Common myeloid progenitor, CD34-positive (primary cell): ENCODE measurements at regions not wholly inside any gene's neighbourhood (a gene's known extent, or its start where the extent isn't known, plus 50 kb on each side); places are given as distances from the start of the nearest gene placed in this dataset.
A peak's percentile ranks its signal among the peaks of the same experiment; 100 is the strongest.

ENCODE experiments used
- CTCF ChIA-PET: fragments of 350-600 bp; sonication (Branson Sonifier 250); formaldehyde crosslinking; loops from one replicate; lab custom pipeline; 2021; ENCODE audit warnings: antibody characterized with exemption; lab: Charles Lee
- POLR2A ChIA-PET: fragments of 350-600 bp; sonication (Branson Sonifier 250); formaldehyde crosslinking; loops from one replicate; lab custom pipeline; 2021; ENCODE audit warnings: antibody characterized with exemption; lab: Charles Lee
- DNase-seq, 3 donors: peaks; one replicate each; pipeline versions ENCODE4 v3.0.0 to v3.0.0-alpha.2; 2013
- H3K27ac ChIP-seq, 2 experiments: 1 replicate in 1 of 2; 2 replicates in 1 of 2; pipeline ENCODE4 v1.7.0; 2013; ENCODE audit warnings: inconsistent platforms in 2 of 2, low read length in 2 of 2, mild to moderate bottlenecking in 2 of 2, low read depth in 1 of 2, moderate library complexity in 1 of 2; ENCODE audit not compliant: severe bottlenecking in 2 of 2, insufficient read depth in 1 of 2, poor library complexity in 1 of 2
- H3K27me3 ChIP-seq, 5 experiments: replicated peaks in 2 of 5; 1 replicate in 3 of 5; 2 replicates in 2 of 5; pipeline versions ENCODE4 v1.6.1 to v1.7.0; 2013; ENCODE audit warnings: low read length in 4 of 5, mild to moderate bottlenecking in 2 of 5, moderate library complexity in 2 of 5, inconsistent platforms in 1 of 5; ENCODE audit not compliant: insufficient read depth in 5 of 5, control insufficient read depth in 4 of 5
- H3K36me3 ChIP-seq, 4 experiments: 1 replicate in 2 of 4; 2 replicates in 2 of 4; pipeline versions ENCODE4 v1.6.1 to v1.7.0; 2013; ENCODE audit warnings: low read length in 3 of 4, control low read depth in 1 of 4, mild to moderate bottlenecking in 1 of 4; ENCODE audit not compliant: control insufficient read depth in 4 of 4, insufficient read depth in 4 of 4
- H3K4me1 ChIP-seq, 4 experiments: 1 replicate in 3 of 4; 2 replicates in 1 of 4; pipeline versions ENCODE4 v1.6.1 to v1.7.1; 2013; ENCODE audit warnings: low read length in 3 of 4, mild to moderate bottlenecking in 3 of 4, control low read depth in 1 of 4, inconsistent platforms in 1 of 4, moderate library complexity in 1 of 4; ENCODE audit not compliant: control insufficient read depth in 4 of 4, insufficient read depth in 4 of 4; ENCODE audit errors: control extremely low read depth in 1 of 4
- H3K4me3 ChIP-seq, 7 experiments: 1 replicate in 4 of 7; 2 replicates in 3 of 7; pipeline versions ENCODE4 v1.5.1 to v1.7.0; 2013; ENCODE audit warnings: mild to moderate bottlenecking in 7 of 7, low read length in 6 of 7, moderate library complexity in 6 of 7, inconsistent platforms in 2 of 7, low read depth in 2 of 7, control low read depth in 1 of 7; ENCODE audit not compliant: insufficient read depth in 4 of 7, control insufficient read depth in 1 of 7; ENCODE audit errors: extremely low read depth in 1 of 7
- H3K9me3 ChIP-seq, 5 experiments: 1 replicate in 4 of 5; 2 replicates in 1 of 5; pipeline versions ENCODE4 v1.6.1 to v1.7.1; 2013; ENCODE audit warnings: low read length in 4 of 5, mild to moderate bottlenecking in 2 of 5, inconsistent platforms in 1 of 5, low read depth in 1 of 5, moderate library complexity in 1 of 5; ENCODE audit not compliant: control insufficient read depth in 4 of 5, insufficient read depth in 2 of 5; ENCODE audit errors: control extremely low read depth in 1 of 5
- WGBS: methylation state at CpG from one replicate; pipeline ENCODE4 v1.1.5; 2013; ENCODE audit not compliant: insufficient coverage; 5-methylcytosine and 5-hydroxymethylcytosine counted together

DNA sequence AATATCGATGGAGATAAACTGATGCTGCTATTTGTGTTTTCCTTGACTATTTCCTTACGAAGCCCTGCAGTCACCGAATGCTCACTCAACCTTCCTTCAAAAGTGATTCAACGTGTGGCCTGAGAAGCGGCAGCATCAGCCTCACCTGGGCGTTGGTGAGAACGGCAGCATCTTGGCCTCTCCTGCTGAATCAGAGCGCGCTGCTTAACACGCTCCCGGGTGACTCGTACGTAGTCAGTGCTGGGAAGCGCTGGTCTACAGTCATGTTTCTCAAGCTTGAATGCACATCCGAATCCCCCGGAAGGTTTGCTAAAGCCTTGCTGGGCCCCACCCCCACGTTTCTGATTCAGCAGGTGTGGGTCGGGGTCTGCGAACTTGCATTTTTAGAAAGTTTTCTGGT lies 214.1 kb upstream of the RREB1 start:
- no peak overlapping the region for H3K27ac ChIP-seq
- H3K9me3 ChIP-seq, result no peaks in the 10 kb centered on the region
- ChIA-PET CTCF (interaction anchor here (1.2 kb wide), 2 partner anchors 21 to 44 kb away, joined by 3 read pairs; no protein-coding TSS in a partner anchor), POLR2A (interaction anchor here (0.6 kb wide), 1 partner anchor 71 kb away, joined by 3 read pairs; no protein-coding TSS in a partner anchor)
- peaks cover 7 to 46% (median 17%) of the 10 kb centered on the region in 4 experiments for H3K4me1 ChIP-seq
- DNase-seq, result no peak
- no peaks in the 10 kb centered on the region for H3K36me3 ChIP-seq
- H3K4me3 ChIP-seq, result no peak overlapping the region
- 84% methylated on average over 16 of the region's 19 CpGs for WGBS
- H3K27me3 ChIP-seq, result no peaks in the 10 kb centered on the region

DNA sequence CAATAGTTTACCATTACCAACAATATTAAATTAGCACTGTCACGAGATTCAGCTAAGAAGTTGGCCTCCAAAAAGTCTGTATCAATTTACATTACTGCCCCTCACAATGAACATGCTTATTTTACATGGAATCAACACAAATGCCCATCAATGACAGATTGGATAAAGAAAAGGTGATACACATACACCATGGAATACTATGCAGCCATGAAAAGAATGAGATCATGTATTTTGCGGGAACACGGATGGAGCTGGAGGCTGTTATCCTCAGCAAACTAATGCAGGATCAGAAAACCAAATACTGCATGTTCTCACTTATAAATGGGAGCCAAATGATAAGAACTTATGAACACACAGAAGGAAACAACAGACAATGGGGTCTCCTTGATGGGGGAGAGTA lies 211.8 kb upstream of the RREB1 start:
- ChIA-PET POLR2A (no interaction called here), CTCF (no interaction called here)
- WGBS, result 100% methylated on average over 2 of the region's 3 CpGs
- Histone ChIP-seq H3K27me3 (no peaks in the 10 kb centered on the region), H3K4me3 (no peak overlapping the region), H3K9me3 (no peaks in the 10 kb centered on the region), H3K36me3 (no peaks in the 10 kb centered on the region), H3K27ac (no peak overlapping the region), H3K4me1 (peaks cover 12 to 42% (median 20%) of the 10 kb centered on the region in 4 experiments)
- no peak for DNase-seq

DNA sequence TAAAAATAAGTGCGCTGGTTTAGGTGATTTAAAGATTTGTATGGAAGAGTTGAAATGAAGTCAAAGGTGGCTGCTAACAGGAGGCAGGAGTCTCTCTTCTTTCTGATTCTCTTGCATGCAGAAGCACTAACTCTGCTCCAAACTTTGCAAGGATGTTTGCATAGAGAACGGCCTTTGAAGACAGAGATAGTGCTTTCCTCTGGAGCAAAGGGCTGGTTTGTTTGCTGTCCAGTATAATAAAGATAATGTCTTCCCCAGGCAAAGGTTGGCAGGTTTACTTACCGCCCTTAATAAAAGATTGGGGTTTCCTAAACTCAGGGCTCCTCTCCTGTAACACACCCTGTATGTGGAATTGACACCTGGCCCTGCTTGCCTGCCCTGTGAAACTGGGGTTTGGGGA lies 210.6 kb upstream of the RREB1 start:
- ChIA-PET POLR2A (no interaction called here), CTCF (no interaction called here)
- Histone ChIP-seq H3K9me3 (no peaks in the 10 kb centered on the region), H3K27ac (no peak overlapping the region), H3K27me3 (no peaks in the 10 kb centered on the region), H3K4me3 (no peak overlapping the region), H3K36me3 (no peaks in the 10 kb centered on the region), H3K4me1 (peaks cover 8 to 36% (median 11%) of the 10 kb centered on the region in 4 experiments)
- DNase-seq, result no peak
- WGBS, result 100% methylated on average over 2 of the region's 3 CpGs

DNA sequence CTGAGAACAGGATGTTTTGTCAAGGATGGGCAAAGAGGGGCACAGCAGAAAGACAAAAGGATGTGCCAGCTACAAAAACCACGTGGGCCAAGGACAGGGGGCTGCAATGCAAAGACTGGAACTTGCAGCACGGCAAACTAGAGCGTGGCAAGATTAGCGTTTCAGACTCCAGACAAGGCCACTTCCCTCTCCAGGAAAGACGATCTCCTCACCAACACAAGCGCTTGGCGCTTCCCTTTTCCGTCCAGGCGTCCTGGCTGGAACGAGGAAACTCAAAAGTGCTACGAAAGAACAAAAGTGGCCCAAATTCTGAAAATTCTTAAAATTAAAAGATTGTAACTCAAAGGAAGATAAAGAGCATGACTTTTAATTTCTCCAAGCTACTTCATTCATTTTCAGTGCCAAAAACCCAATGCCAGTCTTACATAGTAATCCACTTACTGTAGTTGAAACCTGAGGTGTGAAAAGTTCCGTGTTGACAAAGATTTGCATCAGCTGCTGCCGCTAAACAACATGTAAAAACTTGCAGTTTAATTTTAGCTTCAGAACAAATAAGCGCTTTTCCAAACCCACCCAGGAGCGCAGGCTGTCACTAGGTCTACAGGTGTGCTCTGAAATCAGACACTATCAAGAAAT lies 207.1 kb upstream of the RREB1 start:
- H3K4me3 ChIP-seq, result peak overlapping the region in 1 of 7 experiments; percentile 13
- WGBS, result 32% methylated on average over 9 of the region's 15 CpGs
- H3K9me3 ChIP-seq, result no peaks in the 10 kb centered on the region
- ChIA-PET POLR2A (no interaction called here), CTCF (interaction anchor here (0.8 to 1.3 kb wide), 2 partner anchors 21 to 150 kb away, joined by 4 read pairs; no protein-coding TSS in a partner anchor)
- H3K27me3 ChIP-seq, result no peaks in the 10 kb centered on the region
- no peak overlapping the region for H3K27ac ChIP-seq
- peak in 2 of 3 donors; percentile 14 to 42 for DNase-seq
- H3K4me1 ChIP-seq, result peaks cover 4 to 18% (median 7%) of the 10 kb centered on the region in 4 experiments
- no peaks in the 10 kb centered on the region for H3K36me3 ChIP-seq

DNA sequence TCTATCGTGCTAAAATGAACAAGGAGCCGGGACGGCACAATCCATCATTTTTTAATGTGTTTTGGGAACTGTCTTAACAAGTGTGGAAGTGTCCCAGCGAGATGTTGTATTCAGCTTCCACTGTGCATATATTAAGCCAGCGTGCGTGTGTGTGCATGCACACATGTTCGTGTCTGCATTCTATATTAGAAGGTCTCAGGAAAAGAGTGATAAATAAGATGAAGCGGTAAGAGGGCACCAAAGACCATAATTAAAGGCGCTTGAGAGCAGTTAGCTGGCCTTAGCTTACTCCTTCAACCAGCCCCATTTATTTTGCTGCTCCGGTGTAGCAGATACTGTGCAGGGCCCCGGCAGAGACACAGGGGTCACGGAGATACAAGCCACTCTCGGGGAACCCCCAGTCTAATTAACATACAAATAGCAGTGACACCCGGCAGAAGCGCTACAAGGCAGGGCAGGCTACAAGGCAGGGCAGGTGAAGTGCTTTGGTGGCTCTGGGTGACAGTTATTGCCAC lies 206.5 kb upstream of the RREB1 start:
- WGBS, result 98% methylated on average over 13 of the region's 15 CpGs
- no peak overlapping the region for H3K27ac ChIP-seq
- no peak overlapping the region for H3K4me3 ChIP-seq
- H3K27me3 ChIP-seq, result no peaks in the 10 kb centered on the region
- no peaks in the 10 kb centered on the region for H3K36me3 ChIP-seq
- H3K4me1 ChIP-seq, result peaks cover 4 to 18% (median 7%) of the 10 kb centered on the region in 4 experiments
- DNase-seq, result no peak
- ChIA-PET CTCF (interaction anchor here (0.8 to 1.3 kb wide), 2 partner anchors 21 to 151 kb away, joined by 4 read pairs; no protein-coding TSS in a partner anchor), POLR2A (no interaction called here)
- no peaks in the 10 kb centered on the region for H3K9me3 ChIP-seq

DNA sequence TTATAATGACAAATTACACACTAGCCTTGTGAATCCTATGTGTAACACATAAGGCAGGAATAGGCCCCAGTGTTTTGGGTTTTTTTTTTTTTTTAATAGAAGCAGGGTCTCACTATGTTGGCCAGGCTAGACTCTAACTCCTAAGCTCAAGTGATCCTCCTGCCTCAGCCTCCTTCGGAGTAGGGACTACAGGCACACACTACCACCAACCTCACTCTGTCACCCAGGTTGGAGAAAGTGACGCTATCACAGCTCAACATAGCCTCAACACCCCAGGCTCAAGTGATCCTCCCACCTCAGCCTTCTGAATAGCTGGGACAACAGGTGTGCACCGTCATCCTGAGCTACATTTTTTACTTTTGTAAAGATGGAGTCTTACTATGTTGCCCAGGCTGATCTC lies 205.8 kb upstream of the RREB1 start:
- Histone ChIP-seq H3K9me3 (no peaks in the 10 kb centered on the region), H3K4me3 (no peak overlapping the region), H3K36me3 (no peaks in the 10 kb centered on the region), H3K4me1 (peaks cover 4 to 16% (median 7%) of the 10 kb centered on the region in 4 experiments), H3K27me3 (no peaks in the 10 kb centered on the region), H3K27ac (no peak overlapping the region)
- ChIA-PET POLR2A (no interaction called here), CTCF (interaction anchor here (1.0 kb wide), 1 partner anchor 14 kb away, joined by 3 read pairs; no protein-coding TSS in a partner anchor)
- DNase-seq, result no peak
- WGBS, result 100% methylated on average over 3 of the region's 3 CpGs

DNA sequence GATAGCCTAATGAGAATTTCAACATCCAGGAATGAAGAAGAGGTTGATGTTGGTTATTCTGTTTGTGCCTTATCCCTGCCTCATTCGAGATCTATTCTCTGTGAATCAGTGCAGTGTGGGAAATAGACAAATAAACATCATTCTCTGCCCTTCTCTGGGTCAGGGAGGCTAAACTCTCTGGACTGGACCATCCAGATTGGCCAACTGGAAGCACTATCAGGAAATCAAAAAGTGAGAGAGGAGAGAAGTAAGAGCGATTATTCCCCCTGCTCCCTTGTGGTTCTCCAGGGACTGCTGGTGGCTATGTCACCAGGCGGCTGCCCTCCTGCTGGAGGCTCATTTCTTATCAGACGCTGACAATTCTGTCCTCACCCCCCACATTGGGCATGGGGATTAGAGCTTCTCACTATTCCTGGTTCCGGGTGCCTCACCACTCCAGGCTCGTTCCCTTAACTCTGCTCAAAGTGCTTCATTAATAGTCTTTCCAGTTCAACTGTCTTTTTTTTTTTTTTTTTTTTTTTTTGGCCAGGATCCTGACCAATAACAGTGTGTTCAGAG lies 201.7 kb upstream of the RREB1 start:
- no peaks in the 10 kb centered on the region for H3K9me3 ChIP-seq
- H3K27me3 ChIP-seq, result no peaks in the 10 kb centered on the region
- 80% methylated on average over 6 of the region's 6 CpGs for WGBS
- H3K4me1 ChIP-seq, result peaks cover 0 to 12% (median 2%) of the 10 kb centered on the region in 4 experiments
- H3K4me3 ChIP-seq, result no peak overlapping the region
- CTCF ChIA-PET, result interaction anchor here (0.6 to 0.8 kb wide), 2 partner anchors 73 to 152 kb away, joined by 3 to 5 read pairs; no protein-coding TSS in a partner anchor
- H3K27ac ChIP-seq, result no peak overlapping the region
- DNase-seq, result no peak
- POLR2A ChIA-PET, result no interaction called here
- H3K36me3 ChIP-seq, result no peaks in the 10 kb centered on the region
